ENCODE measurements at regions not wholly inside any gene's neighbourhood (a gene's known extent, or its start where the extent isn't known, plus 50 kb on each side); places are given as distances from the start of the nearest gene placed in this dataset.
A peak's percentile ranks its signal among the peaks of the same experiment; 100 is the strongest.

DNA sequence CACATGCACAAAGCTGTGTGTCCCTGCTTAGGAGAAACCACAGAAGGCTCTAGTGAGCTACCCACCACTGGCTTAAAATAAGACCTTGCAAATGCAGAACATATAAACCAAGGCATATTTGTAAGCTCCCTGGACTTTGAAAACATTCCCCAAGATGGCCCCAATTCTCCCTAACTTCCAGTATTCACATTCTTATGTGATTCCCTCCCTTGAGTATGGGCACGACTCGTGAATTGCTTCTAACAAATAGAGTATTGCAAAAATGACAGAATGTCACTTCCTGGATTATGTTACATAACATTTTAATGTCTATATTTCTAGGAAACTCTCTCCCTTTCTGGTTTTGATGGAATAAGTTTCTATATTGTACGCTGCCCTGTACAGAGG lies 131.8 kb upstream of the MCTP2 start:
- DNase-seq = no peak

DNA sequence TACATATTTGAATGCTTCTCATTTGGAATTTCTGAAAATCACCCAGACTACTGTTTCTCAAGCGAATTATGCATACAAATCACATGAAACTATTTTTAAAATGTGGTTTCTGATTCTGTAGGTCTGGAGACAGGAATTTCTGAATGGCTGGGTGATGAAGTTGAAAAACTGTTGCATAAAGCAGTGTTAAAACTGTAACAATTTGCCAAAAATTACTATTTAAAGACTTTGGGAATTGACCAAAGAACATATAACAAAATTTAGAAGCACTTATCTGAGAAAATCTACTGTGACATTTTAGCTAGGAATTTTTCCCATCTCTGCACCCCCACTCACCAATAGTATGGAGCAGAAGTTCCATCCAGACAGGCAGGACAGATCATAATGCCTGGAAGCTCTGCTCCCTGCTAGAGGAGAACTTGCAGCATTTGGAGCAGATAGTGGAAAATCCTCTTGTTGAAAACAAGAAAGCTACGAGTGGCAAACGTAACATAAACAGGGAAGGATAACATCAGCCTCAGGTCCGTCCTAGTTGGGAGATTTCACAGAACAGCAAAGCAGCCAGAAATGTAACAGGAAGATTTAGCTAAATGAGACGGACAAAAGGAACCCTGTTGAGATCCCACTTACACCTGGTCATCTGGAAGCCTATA lies 132.3 kb upstream of the MCTP2 start:
- no peak for DNase-seq

DNA sequence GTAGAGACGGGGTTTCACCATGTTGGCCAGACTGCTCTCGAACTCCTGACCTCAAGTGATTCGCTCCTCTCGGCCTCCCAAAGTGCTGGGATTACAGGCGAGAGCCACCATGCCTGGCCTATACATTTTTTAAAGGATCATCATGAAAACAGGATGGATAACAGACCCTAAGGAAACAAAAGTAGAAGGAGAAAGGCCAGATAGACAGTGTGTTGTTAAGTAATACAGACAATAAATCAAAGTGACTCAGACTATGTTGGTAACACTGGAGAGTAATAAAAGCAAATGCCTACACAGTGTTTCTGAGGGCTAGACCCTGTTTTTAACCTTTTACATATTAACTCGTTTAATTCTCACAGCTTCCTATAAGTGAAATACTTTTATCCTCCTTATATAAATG lies 133.8 kb upstream of the MCTP2 start:
- no peak for DNase-seq

- DNase-seq = no peak
Measured at GRCh38 chr15:94094310-94094709, 137.1 kb upstream of the MCTP2 start.

DNA sequence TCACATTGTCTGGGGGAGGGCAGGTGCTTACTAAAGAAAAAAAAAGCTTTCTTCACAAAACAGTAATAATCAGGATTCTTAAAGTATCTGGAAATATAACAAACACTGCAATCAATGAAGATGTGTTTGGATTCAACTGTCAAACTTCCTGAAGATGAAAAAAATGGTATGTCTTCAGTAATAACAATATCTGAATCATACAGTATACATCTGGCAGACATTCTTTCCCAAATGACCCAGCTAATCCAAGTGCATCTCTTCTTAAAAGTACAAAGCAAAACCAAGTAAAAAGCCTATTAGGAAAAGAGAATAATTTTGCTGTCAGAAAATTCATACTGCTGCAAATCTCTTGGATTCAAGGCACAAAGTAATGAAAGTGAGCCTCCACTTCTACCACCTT lies 145.0 kb upstream of the MCTP2 start:
- no peak for DNase-seq

DNA sequence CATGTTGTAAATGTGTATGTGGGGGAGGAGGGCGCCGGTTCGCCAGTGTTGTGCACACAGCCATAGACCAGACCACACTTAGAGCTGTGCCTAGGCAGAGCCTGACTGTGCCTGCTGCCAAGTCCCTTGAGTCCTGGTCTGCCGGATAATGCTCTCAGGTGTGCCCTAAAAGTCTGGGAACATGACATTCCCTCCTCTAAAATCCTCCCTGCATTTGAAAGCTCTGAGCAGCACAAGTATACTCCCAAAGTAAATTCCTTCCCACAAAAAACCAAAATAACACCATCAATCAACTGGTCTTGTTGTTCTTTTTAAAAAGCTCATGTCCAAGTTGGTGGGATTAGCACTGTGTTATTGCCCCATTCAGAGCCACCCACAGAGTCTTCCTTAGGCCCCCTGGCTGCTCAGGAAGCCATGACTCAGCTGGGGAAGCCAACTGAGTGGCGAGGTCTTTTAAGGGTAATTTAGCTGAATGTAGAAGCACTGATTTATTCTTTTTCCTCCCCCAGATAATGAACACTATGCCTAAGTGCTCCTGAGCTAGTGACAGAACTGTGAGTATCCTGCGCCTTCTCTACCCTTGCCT lies 147.8 kb upstream of the MCTP2 start:
- DNase-seq = no peak

DNA sequence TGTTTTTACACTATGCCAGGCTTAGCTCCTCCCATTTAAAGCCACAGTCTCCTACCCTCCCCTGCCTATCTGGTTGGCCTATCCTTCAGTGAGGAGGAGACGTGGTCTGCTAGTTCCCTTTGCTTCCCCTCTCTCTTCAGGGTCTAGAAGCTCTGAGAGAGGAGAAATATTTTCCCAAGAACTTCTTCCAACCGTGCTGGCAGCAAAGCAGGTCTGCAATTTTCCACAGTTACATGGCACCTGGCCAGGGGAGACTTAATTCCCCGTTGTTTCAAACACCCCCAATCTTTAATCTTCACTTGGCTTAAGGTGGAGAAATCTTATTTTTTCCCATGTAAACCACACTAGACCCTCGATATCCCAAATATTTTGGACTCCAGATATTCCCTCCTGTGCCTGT lies 149.5 kb upstream of the MCTP2 start:
- DNase-seq = no peak

- DNase-seq = no peak
Measured at GRCh38 chr15:94080989-94081605, 150.3 kb upstream of the MCTP2 start.

DNA sequence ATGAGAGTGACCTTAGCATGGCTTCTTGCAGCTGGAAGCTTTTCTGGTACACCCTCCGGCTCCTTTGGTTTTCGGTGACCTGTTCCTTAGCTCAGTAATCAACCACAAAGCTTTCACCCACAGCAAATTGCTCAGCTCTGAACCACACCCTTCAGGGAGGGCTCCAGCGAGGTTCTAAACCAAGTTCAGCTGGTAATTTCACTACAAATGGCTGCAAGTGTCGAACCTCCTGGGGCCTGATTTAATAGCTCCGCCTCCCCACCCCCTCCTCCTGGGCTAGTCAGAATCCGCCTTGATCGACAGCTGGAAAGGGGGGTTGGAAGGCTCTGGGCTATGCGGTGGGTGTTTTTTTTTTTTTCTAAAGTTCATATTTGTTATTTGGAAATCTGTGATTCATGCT lies 150.9 kb upstream of the MCTP2 start:
- DNase-seq = no peak

GRCh38 chr15:94079968-94080367 lies 151.4 kb upstream of the MCTP2 start:
- DNase-seq = no peak

DNA sequence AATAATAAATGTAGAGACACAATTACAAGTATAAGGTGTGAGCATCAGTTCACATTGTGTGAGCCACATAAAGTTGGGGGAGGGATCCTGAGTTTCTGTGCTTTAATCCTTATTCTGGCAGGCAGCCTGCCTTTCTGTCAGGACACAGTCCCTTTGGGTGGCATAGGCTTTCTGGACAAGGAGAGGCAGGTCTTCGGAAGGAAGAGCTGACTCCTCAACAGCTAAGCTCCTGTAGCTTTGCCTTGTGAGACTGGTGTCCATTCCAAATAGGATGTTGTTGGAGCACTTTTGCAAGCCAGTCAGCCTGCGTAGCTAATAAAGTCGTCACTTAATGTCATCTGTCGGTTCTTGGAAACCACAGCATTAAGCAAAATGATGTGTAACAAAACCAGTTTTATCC lies 151.9 kb upstream of the MCTP2 start:
- no peak for DNase-seq

GRCh38 chr15:94077938-94078337 lies 153.4 kb upstream of the MCTP2 start:
- DNase-seq = no peak

GRCh38 chr15:94075349-94075748 lies 156.0 kb upstream of the MCTP2 start:
- peak; percentile 55 for DNase-seq

DNA sequence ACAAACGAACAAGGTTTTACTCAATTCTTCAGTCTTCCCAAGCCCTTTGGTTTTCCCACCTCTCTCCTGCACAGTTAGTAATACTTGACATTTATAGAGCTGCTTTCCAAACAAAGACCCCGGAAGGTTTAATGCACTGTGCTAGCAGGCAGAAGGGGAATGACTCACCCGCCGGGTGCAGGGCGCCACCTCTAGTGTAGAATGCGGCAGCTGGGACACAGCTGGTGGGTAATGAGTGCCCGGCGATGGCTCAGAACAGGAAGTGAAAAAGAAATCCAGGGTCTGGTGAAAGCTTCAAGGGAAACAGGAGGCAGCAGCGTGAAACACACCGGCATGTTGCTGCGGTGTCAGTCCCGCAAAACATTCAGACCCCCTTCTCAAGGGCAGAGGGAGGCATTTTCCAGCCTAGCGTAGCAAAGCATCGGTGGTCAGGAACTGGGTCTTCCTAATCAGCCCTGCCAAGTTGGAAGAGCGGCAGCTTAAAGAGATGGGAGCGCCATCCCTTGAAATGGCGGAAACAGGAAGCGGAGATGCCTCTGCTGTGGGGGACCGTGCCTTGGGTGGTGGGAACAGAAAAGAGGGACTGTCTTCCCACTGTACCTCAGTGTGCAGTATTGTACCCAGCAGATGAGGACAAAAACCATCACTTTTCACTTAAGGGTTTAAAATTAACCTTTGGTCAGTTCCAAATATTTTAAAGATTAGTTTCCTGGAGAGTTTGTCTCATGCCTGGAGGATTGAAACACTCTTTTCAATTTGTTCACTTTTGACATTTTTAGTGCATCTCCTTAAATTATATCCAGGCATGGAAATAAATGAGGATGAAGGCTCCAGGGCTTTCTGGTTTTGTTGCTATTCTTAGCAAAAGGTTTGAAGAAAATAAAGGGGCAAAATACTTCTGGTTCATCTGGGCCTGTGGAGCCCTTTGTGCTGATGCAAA lies 160.7 kb upstream of the MCTP2 start:
- DNase-seq = peak; percentile 25

DNA sequence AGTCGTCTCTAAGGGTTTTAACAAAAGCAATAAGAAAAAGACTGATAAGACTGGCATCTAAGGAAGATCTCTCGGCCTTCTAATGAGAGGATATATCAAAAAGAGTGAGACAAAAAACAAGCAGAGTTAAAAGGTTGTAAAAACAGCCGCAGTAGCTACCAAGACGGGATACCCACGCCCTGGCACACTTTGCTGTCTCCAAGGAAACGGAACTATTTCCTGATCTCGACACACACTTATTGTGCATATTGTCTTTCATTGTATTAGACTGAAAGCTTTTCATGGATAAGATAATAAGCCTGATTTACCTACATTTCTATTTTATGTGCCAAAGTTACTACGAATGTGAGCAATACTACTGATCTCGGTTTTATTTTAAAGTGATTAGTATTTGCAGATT lies 161.5 kb upstream of the MCTP2 start:
- no peak for DNase-seq

GRCh38 chr15:94066811-94067210 lies 164.6 kb upstream of the MCTP2 start:
- no peak for DNase-seq

- no peak for DNase-seq
Measured at GRCh38 chr15:94066046-94066445, 165.3 kb upstream of the MCTP2 start.

GRCh38 chr15:94064676-94065313 lies 166.6 kb upstream of the MCTP2 start:
- no peak for DNase-seq

DNA sequence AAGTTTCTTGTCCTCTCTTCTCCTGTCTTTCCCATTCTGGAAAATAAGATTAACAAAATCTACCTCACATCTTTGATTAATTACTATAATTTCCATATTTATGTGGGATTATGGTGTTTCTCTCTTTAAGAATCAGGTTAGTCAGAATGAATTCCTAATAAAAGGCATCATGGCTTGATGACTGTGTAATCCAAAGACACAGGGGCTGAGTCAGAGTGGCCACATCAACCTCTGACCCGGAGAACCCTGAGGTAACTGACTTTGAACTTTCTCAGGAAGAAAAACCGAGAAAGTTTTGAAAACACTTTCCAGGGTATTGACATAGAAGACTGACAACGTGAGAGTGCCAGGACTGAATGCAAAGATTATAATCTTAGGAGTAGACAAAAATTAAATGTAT lies 170.3 kb upstream of the MCTP2 start:
- no peak for DNase-seq

DNA sequence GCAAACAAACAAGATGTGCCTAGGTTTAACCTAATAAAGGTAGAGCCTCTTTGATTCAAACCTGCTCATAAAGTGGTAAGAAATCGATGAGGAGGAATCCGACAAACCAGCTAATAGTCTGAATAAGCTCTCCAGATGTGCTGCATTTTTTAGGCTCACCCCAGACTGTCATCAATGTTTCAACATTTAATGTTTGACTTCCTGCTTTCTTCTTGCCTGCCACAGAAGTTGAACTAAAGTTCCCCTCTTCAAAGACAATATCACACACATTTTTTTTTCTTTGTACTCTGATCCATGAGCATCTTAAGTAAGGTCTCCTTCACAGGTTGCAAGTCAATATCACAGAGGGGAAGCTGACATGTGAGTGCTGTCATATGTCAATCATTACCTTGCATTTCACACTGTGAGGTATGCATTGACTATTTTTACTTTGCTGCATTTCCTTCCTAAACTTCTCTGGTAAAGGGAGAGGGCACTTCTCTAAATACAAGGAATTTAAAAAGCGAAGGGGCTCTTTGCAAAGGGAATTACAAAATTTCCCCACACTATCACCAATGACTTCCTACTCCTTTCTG lies 172.3 kb upstream of the MCTP2 start:
- DNase-seq = no peak

GRCh38 chr15:94057305-94057704 lies 174.1 kb upstream of the MCTP2 start:
- no peak for DNase-seq

DNA sequence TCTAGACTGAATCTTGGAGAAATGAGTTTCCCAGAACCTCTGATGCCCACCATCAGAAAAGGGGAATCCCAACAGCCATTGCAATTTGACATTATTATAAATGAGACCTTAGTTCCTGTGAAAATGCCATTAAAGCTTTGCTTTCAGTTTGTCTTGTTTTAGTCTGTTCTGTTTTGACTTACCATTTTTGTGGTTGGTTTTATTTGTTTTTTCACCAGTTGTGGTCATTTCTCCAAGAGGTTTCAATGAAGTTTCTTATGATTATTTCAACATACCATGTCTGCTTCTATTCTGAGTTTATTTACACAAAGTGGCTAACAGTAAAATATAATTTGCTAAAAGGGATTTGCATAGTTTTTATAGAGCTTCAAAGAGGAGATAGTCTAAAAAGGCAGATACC lies 175.0 kb upstream of the MCTP2 start:
- no peak for DNase-seq

GRCh38 chr15:94053626-94054025 lies 177.7 kb upstream of the MCTP2 start:
- DNase-seq = no peak

All from NCI-H1694 treated with DMSO at 0.1 percent for 48 hours (cell line).